Pons (tissue), 1 donor: ENCODE measurements at regions not wholly inside any gene's neighbourhood (a gene's known extent, or its start where the extent isn't known, plus 50 kb on each side); places are given as distances from the start of the nearest gene placed in this dataset.
"Not testable (repeated sequence)": the region's sequence is repeated elsewhere in the genome, so short reads cannot be mapped to it uniquely, and the experiment has no call there.

Experiments used
- DNase-seq: peaks from one replicate; pipeline ENCODE4 v3.0.0-alpha.2; 2016; ENCODE audit warnings: low spot score

DNA sequence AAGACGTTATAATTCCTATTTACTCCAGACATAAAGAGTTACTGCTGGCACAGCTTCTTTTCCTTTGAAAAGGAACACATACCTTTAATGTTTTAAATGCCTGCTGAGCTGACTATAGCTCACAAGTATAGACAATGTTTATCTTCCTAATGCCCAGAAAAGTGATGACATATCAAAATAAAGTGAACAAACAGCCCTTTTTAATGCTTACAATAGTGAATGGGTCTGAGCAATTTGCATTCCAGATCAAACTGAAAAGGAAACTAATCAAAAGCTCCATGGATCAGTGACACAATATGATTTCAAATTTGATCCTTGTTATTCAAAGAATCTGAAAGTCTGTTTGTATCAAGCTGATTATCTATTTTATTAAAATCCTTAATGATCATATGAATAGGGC is 233.6 kb upstream of the SEMA3E start:
- DNase-seq: peak; percentile 83

- no peak for DNase-seq
These were observed 230.1 kb upstream of the SEMA3E start for GRCh38 chr7:83879063-83879462.

- DNase-seq: no peak
These were observed 229.7 kb upstream of the SEMA3E start for GRCh38 chr7:83878614-83879013.

DNA sequence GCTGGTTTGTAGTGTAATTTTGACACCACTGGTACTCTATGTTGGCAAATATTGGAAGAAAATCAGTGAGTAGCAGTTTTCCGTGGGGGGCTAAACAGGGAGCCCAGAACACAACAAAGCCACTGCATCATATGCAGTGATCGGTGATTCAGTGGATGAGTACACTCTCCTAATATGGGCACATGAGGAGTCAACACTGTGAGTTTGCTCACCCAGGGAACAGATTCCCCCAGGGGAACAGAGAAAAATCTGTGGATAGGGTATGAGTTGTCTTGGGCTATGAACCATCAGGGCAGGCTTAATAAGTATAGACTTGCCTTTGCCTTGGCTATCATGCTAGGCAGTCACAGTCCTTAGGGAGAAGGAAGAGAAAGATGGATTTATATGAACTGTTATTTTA is 227.7 kb upstream of the SEMA3E start:
- DNase-seq: no peak

GRCh38 chr7:83873459-83873858 is 224.5 kb upstream of the SEMA3E start:
- DNase-seq: no peak

DNA sequence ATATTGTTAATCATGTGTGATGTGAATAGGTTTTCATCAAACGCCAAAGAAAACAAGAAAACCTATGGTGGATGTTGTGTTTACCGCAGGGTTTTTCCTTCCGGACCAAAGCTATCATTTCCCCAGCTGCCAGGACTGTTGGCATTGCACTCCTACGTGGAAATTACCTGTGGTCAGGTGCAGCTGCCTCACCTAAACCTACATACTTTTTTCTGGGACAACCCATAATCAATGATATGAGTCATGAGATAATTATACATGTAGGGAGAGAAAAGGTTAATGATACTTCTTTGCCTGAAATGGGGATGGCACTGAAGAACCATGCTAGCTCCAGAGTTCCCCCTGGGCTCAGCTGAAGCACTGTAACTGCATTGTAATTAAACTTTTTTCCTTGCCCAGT is 223.6 kb upstream of the SEMA3E start:
- no peak for DNase-seq

DNA sequence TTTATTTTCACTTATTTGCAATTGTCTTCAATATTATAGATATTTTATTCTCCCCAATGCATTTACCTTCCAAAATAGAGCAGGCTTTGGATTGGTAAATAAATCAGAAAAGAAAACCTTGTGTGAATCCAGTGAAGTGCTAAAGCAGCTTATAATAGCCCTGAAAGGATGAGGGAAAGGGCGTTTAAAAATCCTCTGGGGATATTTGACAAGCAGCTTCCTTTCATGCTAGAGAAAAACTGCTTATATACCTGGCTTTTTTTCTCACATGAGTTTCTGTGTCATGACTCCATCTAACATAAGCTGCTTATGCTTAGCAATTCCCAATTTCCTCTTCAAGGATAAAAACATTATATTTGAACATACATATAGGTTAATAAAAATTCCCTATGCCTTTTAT is 221.6 kb upstream of the SEMA3E start:
- DNase-seq: no peak

GRCh38 chr7:83866582-83866981 is 217.6 kb upstream of the SEMA3E start:
- no peak for DNase-seq

- no peak for DNase-seq
These were observed 215.6 kb upstream of the SEMA3E start for GRCh38 chr7:83864551-83864950.

GRCh38 chr7:83863906-83864305 is 215.0 kb upstream of the SEMA3E start:
- no peak for DNase-seq

DNA sequence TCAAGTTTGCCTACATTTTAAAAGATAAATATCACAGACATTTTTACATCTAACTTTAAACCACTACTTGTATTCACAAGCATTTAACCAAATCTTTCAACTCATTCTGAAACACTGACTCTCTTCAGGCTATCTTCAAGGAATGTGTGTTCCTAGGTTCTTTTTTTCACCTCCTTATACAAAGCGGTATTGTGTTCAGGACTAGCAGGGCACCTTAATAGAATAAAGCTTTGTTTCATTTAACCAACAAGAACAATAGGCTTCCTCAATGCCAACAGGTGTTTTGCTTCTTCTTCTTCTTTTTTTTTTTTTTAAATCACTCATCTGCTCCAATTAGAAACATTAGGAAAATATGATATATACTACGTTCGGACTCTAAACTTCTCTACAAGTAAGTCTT is 212.9 kb upstream of the SEMA3E start:
- no peak for DNase-seq

- DNase-seq: no peak
These were observed 210.9 kb upstream of the SEMA3E start for GRCh38 chr7:83859827-83860226.

- DNase-seq: no peak
These were observed 208.8 kb upstream of the SEMA3E start for GRCh38 chr7:83857691-83858090.

DNA sequence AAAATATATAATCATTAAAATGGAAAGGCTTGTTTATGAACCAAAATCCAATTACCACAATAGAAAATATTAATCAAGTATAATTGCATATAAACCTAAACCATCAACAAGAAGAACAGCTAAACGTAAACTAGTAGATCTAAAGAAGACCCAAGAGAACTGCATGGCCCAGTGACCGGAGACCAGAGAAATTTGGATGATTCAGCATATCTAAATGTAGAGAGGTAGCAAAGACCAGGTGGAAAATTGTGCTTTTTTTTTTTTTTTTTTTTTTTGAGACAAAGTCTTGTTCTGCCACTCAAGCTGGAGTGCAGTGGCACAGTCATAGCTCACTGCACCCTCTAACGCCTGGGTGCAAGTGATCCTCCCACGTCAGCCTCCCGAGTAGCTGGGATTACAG is 207.2 kb upstream of the SEMA3E start:
- DNase-seq: no peak

DNA sequence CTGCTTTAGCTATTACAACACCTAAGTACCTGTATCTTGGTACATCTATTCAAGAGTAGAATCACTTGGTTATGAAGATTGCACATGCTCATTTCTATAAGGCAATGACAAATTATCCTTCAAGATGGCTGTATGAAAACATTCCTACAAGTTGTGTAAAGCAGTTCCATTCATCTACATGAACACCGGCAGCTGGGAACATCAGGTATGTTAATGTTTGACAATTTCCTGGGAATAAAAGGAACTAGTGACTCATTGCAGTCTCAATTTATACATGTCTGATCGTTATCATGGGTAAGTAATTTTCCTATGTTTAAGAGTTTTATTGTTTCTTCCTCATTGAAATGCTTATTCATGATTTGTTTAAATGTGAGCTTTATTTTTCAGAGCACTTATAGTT is 203.2 kb upstream of the SEMA3E start:
- no peak for DNase-seq

DNA sequence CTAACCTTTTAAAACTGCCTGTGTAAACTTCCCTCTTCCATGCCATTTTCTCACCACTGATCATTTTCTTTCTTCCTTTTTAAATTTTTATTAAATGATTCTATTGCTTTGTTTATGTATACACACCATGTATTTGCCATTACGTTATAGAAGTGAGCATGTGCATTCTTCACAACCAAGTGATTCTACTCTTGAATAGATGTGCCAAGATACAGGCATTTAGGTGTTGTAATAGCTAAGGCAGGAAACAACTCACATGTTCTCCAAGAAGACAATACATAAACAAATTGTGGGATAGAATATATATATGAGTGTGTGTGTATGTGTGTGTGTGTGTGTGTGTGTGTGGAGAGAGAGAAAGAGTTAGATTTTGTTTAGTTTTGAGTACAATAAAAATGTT is 202.6 kb upstream of the SEMA3E start:
- no peak for DNase-seq

GRCh38 chr7:83850941-83851340 is 202.0 kb upstream of the SEMA3E start:
- DNase-seq: no peak

DNA sequence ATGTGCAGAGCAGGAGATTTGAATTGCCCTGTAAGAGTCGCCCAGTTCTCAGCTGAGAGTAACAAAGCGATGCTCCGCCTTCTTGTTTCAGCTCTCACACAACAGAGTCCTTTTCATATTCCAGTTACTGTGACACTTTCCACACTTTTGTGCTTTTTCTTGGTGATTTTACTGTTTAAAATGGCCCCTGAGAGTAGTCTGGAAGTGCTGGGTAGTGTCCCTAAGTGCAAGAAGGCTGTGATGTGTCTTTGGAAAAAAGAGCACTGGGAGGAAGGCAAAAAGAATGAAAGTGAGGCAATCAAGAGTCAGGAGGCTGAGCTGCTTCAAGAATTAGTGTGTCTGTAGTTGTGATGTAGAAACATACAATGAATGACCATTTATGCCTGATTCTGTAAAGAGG is 201.2 kb upstream of the SEMA3E start:
- peak; percentile 60 for DNase-seq

DNA sequence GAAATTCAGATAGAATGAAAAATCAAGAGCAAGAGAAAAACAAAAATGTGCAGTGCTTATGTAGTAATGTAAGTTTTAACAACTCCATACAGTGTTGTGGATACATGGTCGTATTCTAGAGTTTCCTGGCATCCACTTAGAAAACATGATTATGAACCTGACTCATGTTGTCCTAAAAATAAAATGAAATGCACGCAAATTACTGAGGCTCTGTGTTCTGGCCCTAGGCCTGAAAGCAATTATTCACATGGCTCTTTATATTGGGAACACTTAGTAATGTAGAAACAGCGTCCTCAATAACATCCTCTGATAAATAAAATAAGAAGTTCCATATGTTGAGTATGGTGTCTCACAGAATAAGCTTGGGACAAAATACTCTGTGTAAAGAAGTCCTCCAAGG is 200.2 kb upstream of the SEMA3E start:
- no peak for DNase-seq

- DNase-seq: no peak
These were observed 194.0 kb upstream of the SEMA3E start for GRCh38 chr7:83842894-83843293.

GRCh38 chr7:83837683-83838082 is 188.7 kb upstream of the SEMA3E start:
- no peak for DNase-seq

- no peak for DNase-seq
These were observed 187.1 kb upstream of the SEMA3E start for GRCh38 chr7:83836028-83836427.

GRCh38 chr7:83835424-83835823 is 186.5 kb upstream of the SEMA3E start:
- no peak for DNase-seq

- not testable (repeated sequence) for DNase-seq
These were observed 184.8 kb upstream of the SEMA3E start for GRCh38 chr7:83833721-83834120.

- DNase-seq: no peak
These were observed 183.1 kb upstream of the SEMA3E start for GRCh38 chr7:83832009-83832408.
